Endothelial cell of umbilical vein (primary cell): ENCODE measurements at regions not wholly inside any gene's neighbourhood (a gene's known extent, or its start where the extent isn't known, plus 50 kb on each side); places are given as distances from the start of the nearest gene placed in this dataset.

Experiments
- BruUV-seq: library from RNA; stranded (reverse); fragments of 400-500 nt; replicated peaks from 2 replicates; lab custom pipeline; 2021; lab: Mats Ljungman, UMichigan
- CTCF ChIA-PET: fragments of 300-600, 350-600 bp; sonication (Branson Sonifier 250); formaldehyde crosslinking; loops from one replicate; lab custom pipeline; 2021; ENCODE audit warnings: antibody characterized with exemption, inconsistent platforms; lab: Charles Lee
- POLR2A ChIA-PET: fragments of 300-600, 350-600 bp; sonication (Branson Sonifier 250); formaldehyde crosslinking; loops from one replicate; lab custom pipeline; 2021; ENCODE audit warnings: antibody characterized with exemption, inconsistent platforms; lab: Charles Lee
- DNase-seq: peaks from one replicate; pipeline ENCODE4 v3.0.0-alpha.2; 2011; ENCODE audit warnings: low read depth, low spot score
- FAIRE-seq: peaks from 2 replicates; lab custom pipeline; 2011; peaks lifted over from hg19 to GRCh38; lab: Jason Lieb, UNC
- H2AFZ ChIP-seq: 2 replicates; pipeline ENCODE4 v1.6.0; 2012; ENCODE audit warnings: low read depth, low read length, control low read depth, inconsistent platforms
- H3K27ac ChIP-seq: 2 replicates; pipeline ENCODE4 v1.5.1; 2011; ENCODE audit warnings: low read depth, mild to moderate bottlenecking, control low read depth, low read length, moderate library complexity; ENCODE audit not compliant: insufficient read depth
- H3K27me3 ChIP-seq, 2 experiments: 2 replicates each; pipeline versions ENCODE4 v1.6.0 to v1.6.1; 2011; ENCODE audit warnings: low read length in 2 of 2, mixed read lengths in 1 of 2; ENCODE audit not compliant: control insufficient read depth in 2 of 2, insufficient read depth in 2 of 2
- H3K36me3 ChIP-seq, 2 experiments: 2 replicates in 1 of 2; 3 replicates in 1 of 2; pipeline ENCODE4 v1.5.1; 2011; ENCODE audit warnings: low read length in 2 of 2, mild to moderate bottlenecking in 1 of 2, moderate library complexity in 1 of 2; ENCODE audit not compliant: control insufficient read depth in 2 of 2, insufficient read depth in 2 of 2; ENCODE audit errors: extremely low read depth in 1 of 2
- H3K4me1 ChIP-seq: 3 replicates; pipeline ENCODE4 v1.5.1; 2011; ENCODE audit warnings: mild to moderate bottlenecking, low read length; ENCODE audit not compliant: control insufficient read depth, insufficient read depth; ENCODE audit errors: extremely low read depth
- H3K4me2 ChIP-seq: 2 replicates; pipeline ENCODE4 v1.6.1; 2011; ENCODE audit warnings: low read length, control low read depth, mixed read lengths; ENCODE audit not compliant: insufficient read depth
- H3K4me3 ChIP-seq, 3 experiments: fragments of 200-600 bp in 1 of 3; sonication (generic), shearing (Covaris generic) in 1 of 3; replicated peaks in 1 of 3; 2 replicates each; pipeline ENCODE4 v1.5.1; 2011 to 2016; ENCODE audit warnings: control low read depth in 3 of 3, low read length in 3 of 3, mild to moderate bottlenecking in 2 of 3, inconsistent platforms in 1 of 3, low read depth in 1 of 3, moderate library complexity in 1 of 3; ENCODE audit not compliant: insufficient read depth in 1 of 3
- H3K79me2 ChIP-seq: 2 replicates; pipeline ENCODE4 v1.6.0; 2012; ENCODE audit warnings: low read length, inconsistent platforms; ENCODE audit not compliant: control insufficient read depth, insufficient read depth
- H3K9ac ChIP-seq: replicated peaks from 2 replicates; pipeline ENCODE3; 2011; ENCODE audit warnings: low read length, control low read depth; ENCODE audit not compliant: insufficient read depth; ENCODE audit errors: extremely low read depth
- H3K9me1 ChIP-seq: replicated peaks from 3 replicates; pipeline ENCODE4 v1.6.0; 2011; ENCODE audit warnings: mild to moderate bottlenecking, low read length; ENCODE audit not compliant: control insufficient read depth, insufficient read depth; ENCODE audit errors: extremely low read depth
- H3K9me3 ChIP-seq: replicated peaks from 2 replicates; pipeline ENCODE4 v1.5.1; 2012; ENCODE audit warnings: low read length, inconsistent platforms; ENCODE audit not compliant: control insufficient read depth, insufficient read depth
- H4K20me1 ChIP-seq: replicated peaks from 2 replicates; pipeline ENCODE3; 2011; ENCODE audit warnings: mild to moderate bottlenecking, low read length; ENCODE audit not compliant: control insufficient read depth, insufficient read depth; ENCODE audit errors: extremely low read depth
- EZH2 ChIP-seq: IDR thresholded peaks from 2 replicates; pipeline ENCODE4 v1.6.1; 2012; ENCODE audit warnings: borderline replicate concordance, low read depth, mild to moderate bottlenecking, moderate library complexity, low read length, inconsistent platforms; ENCODE audit not compliant: severe bottlenecking
- FOS ChIP-seq: IDR thresholded peaks from 2 replicates; pipeline ENCODE4 v1.6.1; 2011; ENCODE audit warnings: mild to moderate bottlenecking, low read length, moderate library complexity, borderline replicate concordance; ENCODE audit not compliant: insufficient read depth
- GATA2 ChIP-seq: IDR thresholded peaks from 2 replicates; pipeline ENCODE4 v1.7.0; 2011; ENCODE audit warnings: low read depth, mild to moderate bottlenecking, moderate library complexity, mixed read lengths, low read length; ENCODE audit not compliant: insufficient read length, insufficient read depth
- JUN ChIP-seq: IDR thresholded peaks from 2 replicates; pipeline ENCODE4 v1.6.1; 2011; ENCODE audit warnings: borderline replicate concordance, low read depth; ENCODE audit not compliant: insufficient read length, insufficient read depth
- MYC ChIP-seq: IDR thresholded peaks from one replicate; pipeline ENCODE4 v1.6.1; 2011; ENCODE audit warnings: mild to moderate bottlenecking, low read depth, low read length
- POLR2A ChIP-seq: IDR thresholded peaks from 2 replicates; pipeline ENCODE4 v1.6.1; 2012; ENCODE audit warnings: low read depth, mild to moderate bottlenecking, control low read depth, low read length
- POLR2AphosphoS5 ChIP-seq: IDR thresholded peaks from 2 replicates; pipeline ENCODE4 v1.6.1; 2012; ENCODE audit warnings: low read depth, mild to moderate bottlenecking, control low read depth, low read length, moderate library complexity; ENCODE audit not compliant: insufficient read depth
- dilution Hi-C: fragments of 300-500 bp; cut with MboI; formaldehyde crosslinking; loops from one replicate; pipeline ENCODE4 v1.15.0; 2019; ENCODE audit warnings: low sequenced_read_pairs; ENCODE audit not compliant: extremely low pct_ligation_motif_present
- intact Hi-C: fragments of 100-400 bp; cut with micrococcal nuclease; formaldehyde crosslinking; loops from one replicate; pipeline ENCODE4 v1.10.0; 2022
- TF ChIP-seq, protein P1 (sequence below), 2 donors: IDR thresholded peaks; 1 replicate in 1 of 2; 2 replicates in 1 of 2; pipeline ENCODE4 v1.5.1; 2011; ENCODE audit warnings: low read length in 2 of 2, mild to moderate bottlenecking in 2 of 2, moderate library complexity in 2 of 2, control low read depth in 1 of 2, inconsistent platforms in 1 of 2, low read depth in 1 of 2; ENCODE audit not compliant: insufficient read depth in 1 of 2; ENCODE audit errors: extremely low read depth in 1 of 2
- TF ChIP-seq, protein P2 (sequence below): IDR thresholded peaks from 2 replicates; pipeline ENCODE4 v1.6.1; 2011; ENCODE audit not compliant: insufficient read depth, insufficient read length

DNA sequence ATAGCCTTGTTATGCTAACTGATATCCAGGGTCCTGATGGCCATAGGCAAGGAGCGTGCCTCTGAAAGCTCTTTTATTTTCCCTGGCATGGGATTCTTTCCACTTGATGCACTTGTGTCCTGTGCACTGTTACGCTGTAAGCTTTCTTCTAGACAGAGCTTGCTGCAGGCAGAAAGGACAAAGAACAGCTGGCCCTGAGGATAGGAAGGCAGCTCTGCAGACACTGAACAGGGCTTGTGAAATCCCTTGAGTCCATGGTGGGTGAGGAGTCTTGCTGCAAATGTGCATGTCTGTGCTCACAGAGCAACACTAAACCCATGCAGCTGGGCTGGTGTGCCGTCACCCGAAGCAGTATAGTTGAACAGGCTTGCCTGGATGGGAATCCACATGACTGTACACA lies 126.6 kb downstream of the AKAP11 start:
- TF ChIP-seq FOS, result no peak
- no TSS peak for BruUV-seq
- no peak overlapping the region for H3K4me2 ChIP-seq
- no peaks in the 10 kb centered on the region for H3K36me3 ChIP-seq
- no peak overlapping the region for H3K9ac ChIP-seq
- intact Hi-C loops, result no loop called here
- H3K9me3 ChIP-seq, result no peaks in the 10 kb centered on the region
- no peaks in the 10 kb centered on the region for H3K9me1 ChIP-seq
- no peak overlapping the region for H3K27ac ChIP-seq
- H3K4me1 ChIP-seq, result no peaks in the 10 kb centered on the region
- POLR2A ChIA-PET, result no interaction called here
- DNase-seq, result no peak
- CTCF ChIA-PET, result no interaction called here
- H4K20me1 ChIP-seq, result no peaks in the 10 kb centered on the region
- H3K79me2 ChIP-seq, result no peaks in the 10 kb centered on the region
- no peak overlapping the region for H3K4me3 ChIP-seq
- no peak overlapping the region for H2AFZ ChIP-seq
- no peak for FAIRE-seq
- dilution Hi-C loops, result no loop called here
- peaks cover 3 to 4% of the 10 kb centered on the region in 2 experiments for H3K27me3 ChIP-seq

DNA sequence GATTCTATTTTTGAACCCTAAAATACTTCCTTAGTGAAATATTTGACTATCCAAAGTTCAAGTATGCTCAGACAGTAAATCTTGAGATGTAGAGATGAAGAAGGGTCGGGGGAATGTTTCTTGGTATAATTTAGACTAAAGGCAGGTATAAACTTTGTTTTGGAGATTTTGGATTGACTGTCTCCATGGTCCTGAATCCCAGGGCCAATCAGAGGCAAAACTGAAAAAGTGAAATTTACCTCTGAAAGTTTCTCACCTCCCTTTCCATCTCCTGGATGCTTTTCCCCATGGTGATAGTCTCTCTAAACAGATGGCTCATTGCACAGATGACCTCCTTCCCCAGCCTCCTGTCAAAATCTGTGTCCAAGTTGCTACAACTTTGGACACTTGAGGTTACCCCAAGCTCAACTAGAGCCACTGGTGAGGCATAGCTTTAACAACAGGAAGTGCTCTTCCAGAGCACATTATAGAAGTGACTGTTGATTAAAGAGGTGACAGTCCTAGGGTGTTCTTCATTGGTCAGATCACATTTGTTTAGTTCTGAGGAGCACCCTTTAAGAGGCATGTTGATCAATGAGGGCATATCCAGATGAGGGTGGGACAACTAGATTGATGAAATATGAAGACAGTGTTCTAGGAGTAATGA lies 128.4 kb downstream of the AKAP11 start:
- intact Hi-C loops, result no loop called here
- no peaks in the 10 kb centered on the region for H3K9me3 ChIP-seq
- POLR2A ChIA-PET, result no interaction called here

More for the DNA sequence above, 128.4 kb downstream of the AKAP11 start:
- H2AFZ ChIP-seq, result no peak overlapping the region
- H3K79me2 ChIP-seq, result no peaks in the 10 kb centered on the region
- TF ChIP-seq, protein P1, sequence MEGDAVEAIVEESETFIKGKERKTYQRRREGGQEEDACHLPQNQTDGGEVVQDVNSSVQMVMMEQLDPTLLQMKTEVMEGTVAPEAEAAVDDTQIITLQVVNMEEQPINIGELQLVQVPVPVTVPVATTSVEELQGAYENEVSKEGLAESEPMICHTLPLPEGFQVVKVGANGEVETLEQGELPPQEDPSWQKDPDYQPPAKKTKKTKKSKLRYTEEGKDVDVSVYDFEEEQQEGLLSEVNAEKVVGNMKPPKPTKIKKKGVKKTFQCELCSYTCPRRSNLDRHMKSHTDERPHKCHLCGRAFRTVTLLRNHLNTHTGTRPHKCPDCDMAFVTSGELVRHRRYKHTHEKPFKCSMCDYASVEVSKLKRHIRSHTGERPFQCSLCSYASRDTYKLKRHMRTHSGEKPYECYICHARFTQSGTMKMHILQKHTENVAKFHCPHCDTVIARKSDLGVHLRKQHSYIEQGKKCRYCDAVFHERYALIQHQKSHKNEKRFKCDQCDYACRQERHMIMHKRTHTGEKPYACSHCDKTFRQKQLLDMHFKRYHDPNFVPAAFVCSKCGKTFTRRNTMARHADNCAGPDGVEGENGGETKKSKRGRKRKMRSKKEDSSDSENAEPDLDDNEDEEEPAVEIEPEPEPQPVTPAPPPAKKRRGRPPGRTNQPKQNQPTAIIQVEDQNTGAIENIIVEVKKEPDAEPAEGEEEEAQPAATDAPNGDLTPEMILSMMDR (IDR thresholded peaks at IDR 0.05; ENCODE audit: extremely low read depth in 1 of 2, insufficient read depth in 1 of 2, low read depth in 1 of 2, low read length in 2 of 2), result no peak
- TF ChIP-seq MYC (no peak), POLR2A (no peak), EZH2 (no peak), GATA2 (no peak), JUN (no peak), FOS (no peak), POLR2AphosphoS5 (no peak)
- TF ChIP-seq, protein P2, sequence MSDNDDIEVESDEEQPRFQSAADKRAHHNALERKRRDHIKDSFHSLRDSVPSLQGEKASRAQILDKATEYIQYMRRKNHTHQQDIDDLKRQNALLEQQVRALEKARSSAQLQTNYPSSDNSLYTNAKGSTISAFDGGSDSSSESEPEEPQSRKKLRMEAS, result no peak
- CTCF ChIA-PET, result no interaction called here
- BruUV-seq, result no TSS peak
- no peaks in the 10 kb centered on the region for H3K4me1 ChIP-seq
- no peaks in the 10 kb centered on the region for H3K9me1 ChIP-seq
- H3K9ac ChIP-seq, result no peak overlapping the region
- no peaks in the 10 kb centered on the region for H3K36me3 ChIP-seq
- H3K4me2 ChIP-seq, result no peak overlapping the region
- dilution Hi-C loops, result no loop called here
- H4K20me1 ChIP-seq, result no peaks in the 10 kb centered on the region
- DNase-seq (no peak), FAIRE-seq (no peak)
- H3K4me3 ChIP-seq, result no peak overlapping the region
- H3K27ac ChIP-seq, result no peak overlapping the region
- H3K27me3 ChIP-seq, result peaks cover 0 to 3% of the 10 kb centered on the region in 2 experiments
